ENCODE measurements at regions not wholly inside any gene's neighbourhood (a gene's known extent, or its start where the extent isn't known, plus 50 kb on each side); places are given as distances from the start of the nearest gene placed in this dataset.

GRCh38 chr12:71004578-71004977 is 84.0 kb upstream of the PTPRR start:
- Histone ChIP-seq H3K27me3 (ENCODE audit: control insufficient read depth, insufficient read depth, low read length) (no peaks in the 10 kb centered on the region), H3K4me3 (ENCODE audit: low read depth, low read length) (no peak overlapping the region), H3K36me3 (ENCODE audit: control insufficient read depth, insufficient read depth, low read length) (no peaks in the 10 kb centered on the region)
- no peak for DNase-seq (ENCODE audit: low read depth)
- TF ChIP-seq, protein P1, sequence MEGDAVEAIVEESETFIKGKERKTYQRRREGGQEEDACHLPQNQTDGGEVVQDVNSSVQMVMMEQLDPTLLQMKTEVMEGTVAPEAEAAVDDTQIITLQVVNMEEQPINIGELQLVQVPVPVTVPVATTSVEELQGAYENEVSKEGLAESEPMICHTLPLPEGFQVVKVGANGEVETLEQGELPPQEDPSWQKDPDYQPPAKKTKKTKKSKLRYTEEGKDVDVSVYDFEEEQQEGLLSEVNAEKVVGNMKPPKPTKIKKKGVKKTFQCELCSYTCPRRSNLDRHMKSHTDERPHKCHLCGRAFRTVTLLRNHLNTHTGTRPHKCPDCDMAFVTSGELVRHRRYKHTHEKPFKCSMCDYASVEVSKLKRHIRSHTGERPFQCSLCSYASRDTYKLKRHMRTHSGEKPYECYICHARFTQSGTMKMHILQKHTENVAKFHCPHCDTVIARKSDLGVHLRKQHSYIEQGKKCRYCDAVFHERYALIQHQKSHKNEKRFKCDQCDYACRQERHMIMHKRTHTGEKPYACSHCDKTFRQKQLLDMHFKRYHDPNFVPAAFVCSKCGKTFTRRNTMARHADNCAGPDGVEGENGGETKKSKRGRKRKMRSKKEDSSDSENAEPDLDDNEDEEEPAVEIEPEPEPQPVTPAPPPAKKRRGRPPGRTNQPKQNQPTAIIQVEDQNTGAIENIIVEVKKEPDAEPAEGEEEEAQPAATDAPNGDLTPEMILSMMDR (IDR thresholded peaks at IDR 0.05; ENCODE audit: insufficient read depth, low read length, poor library complexity, severe bottlenecking), result no peak

- TF ChIP-seq, protein P1 (IDR thresholded peaks at IDR 0.05; ENCODE audit: insufficient read depth, low read length, poor library complexity, severe bottlenecking), result no peak
- Histone ChIP-seq H3K4me3 (ENCODE audit: low read depth, low read length) (no peak overlapping the region), H3K36me3 (ENCODE audit: control insufficient read depth, insufficient read depth, low read length) (no peaks in the 10 kb centered on the region), H3K27me3 (ENCODE audit: control insufficient read depth, insufficient read depth, low read length) (no peaks in the 10 kb centered on the region)
- DNase-seq (ENCODE audit: low read depth), result no peak
Observed at GRCh38 chr12:71000748-71001147, 80.2 kb upstream of the PTPRR start.

DNA sequence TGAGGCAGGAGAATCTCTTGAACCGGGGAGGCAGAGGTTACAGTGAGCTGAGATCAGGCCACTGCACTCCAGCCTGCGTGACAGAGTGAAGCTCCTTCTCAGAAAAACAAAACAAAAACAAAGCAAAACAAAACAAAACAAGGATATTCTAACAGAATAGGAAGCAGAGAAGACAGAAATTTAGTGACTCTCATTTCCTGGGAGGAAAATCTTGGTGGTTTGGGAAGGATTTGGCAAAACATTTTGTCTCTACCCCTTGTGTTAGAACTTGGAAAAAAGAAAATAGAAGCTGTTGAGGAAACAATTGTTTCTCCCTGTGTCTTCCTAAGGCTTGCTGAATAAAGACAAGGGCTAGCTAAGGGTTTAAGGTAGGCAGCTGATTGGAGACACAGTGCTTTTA is 79.7 kb upstream of the PTPRR start:
- TF ChIP-seq, protein P1 (IDR thresholded peaks at IDR 0.05; ENCODE audit: insufficient read depth, low read length, poor library complexity, severe bottlenecking), result no peak
- no peak for DNase-seq (ENCODE audit: low read depth)
- Histone ChIP-seq H3K27me3 (ENCODE audit: control insufficient read depth, insufficient read depth, low read length) (no peaks in the 10 kb centered on the region), H3K36me3 (ENCODE audit: control insufficient read depth, insufficient read depth, low read length) (no peaks in the 10 kb centered on the region), H3K4me3 (ENCODE audit: low read depth, low read length) (no peak overlapping the region)

DNA sequence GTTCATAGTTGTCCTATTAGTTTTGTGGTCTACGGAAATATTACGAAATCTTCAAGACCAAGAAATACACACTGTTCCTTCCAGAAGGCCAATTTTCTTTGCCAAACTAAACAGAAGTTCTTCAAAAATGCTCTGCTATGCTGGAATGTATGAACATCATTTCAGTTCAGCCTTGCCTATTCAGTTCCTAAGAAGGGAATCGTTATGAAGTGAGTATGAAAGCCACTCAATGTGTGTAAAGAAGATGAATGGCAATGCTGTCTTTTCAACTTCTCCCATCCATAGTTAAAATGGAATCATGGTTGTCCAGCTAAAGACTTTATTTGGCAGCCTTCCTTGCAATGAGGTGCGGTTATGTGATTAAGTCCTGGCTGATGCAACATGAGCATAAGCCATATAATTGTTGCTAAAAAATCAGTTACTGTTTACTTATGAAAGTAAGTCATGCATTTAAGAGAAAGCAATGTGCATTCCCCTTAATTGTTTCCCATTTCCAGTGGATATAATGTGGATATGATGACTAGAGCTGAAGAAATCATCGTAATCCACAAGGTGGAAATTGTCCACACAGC is 73.8 kb upstream of the PTPRR start:
- TF ChIP-seq, protein P1 (IDR thresholded peaks at IDR 0.05; ENCODE audit: insufficient read depth, low read length, poor library complexity, severe bottlenecking), result no peak
- no peak for DNase-seq (ENCODE audit: low read depth)
- H3K36me3 ChIP-seq (ENCODE audit: control insufficient read depth, insufficient read depth, low read length), result no peaks in the 10 kb centered on the region

GRCh38 chr12:70989232-70989631 is 68.7 kb upstream of the PTPRR start:
- TF ChIP-seq, protein P1 (IDR thresholded peaks at IDR 0.05; ENCODE audit: insufficient read depth, low read length, poor library complexity, severe bottlenecking), result no peak
- Histone ChIP-seq H3K36me3 (ENCODE audit: control insufficient read depth, insufficient read depth, low read length) (no peaks in the 10 kb centered on the region), H3K27me3 (ENCODE audit: control insufficient read depth, insufficient read depth, low read length) (no peaks in the 10 kb centered on the region), H3K4me3 (ENCODE audit: low read depth, low read length) (no peak overlapping the region)
- no peak for DNase-seq (ENCODE audit: low read depth)

More for the DNA sequence above, 73.8 kb upstream of the PTPRR start:
- H3K27me3 ChIP-seq (ENCODE audit: control insufficient read depth, insufficient read depth, low read length), result no peaks in the 10 kb centered on the region
- H3K4me3 ChIP-seq (ENCODE audit: low read depth, low read length), result no peak overlapping the region

DNA sequence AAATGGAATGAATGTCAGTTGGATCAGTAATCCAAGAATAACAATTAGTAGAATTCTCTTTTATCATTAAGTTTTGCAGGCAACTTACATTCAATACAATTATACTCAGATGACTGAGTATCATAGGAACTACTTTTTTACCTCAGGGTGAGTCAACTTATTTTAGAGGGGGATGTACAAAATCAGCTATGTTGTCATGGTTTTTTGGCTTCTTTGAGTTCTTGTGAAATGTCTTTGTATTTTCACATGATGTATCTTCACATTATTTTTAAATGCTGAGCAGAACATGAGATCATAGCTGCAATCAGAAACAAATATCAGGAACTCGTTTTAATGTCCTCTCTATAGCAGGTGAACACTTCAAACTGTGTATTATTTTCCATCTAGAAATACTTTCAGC is 65.3 kb upstream of the PTPRR start:
- TF ChIP-seq, protein P1 (IDR thresholded peaks at IDR 0.05; ENCODE audit: insufficient read depth, low read length, poor library complexity, severe bottlenecking), result no peak
- DNase-seq (ENCODE audit: low read depth), result no peak
- no peaks in the 10 kb centered on the region for H3K27me3 ChIP-seq (ENCODE audit: control insufficient read depth, insufficient read depth, low read length)
- no peaks in the 10 kb centered on the region for H3K36me3 ChIP-seq (ENCODE audit: control insufficient read depth, insufficient read depth, low read length)
- H3K4me3 ChIP-seq (ENCODE audit: low read depth, low read length), result no peak overlapping the region
